OCI-LY7 (cell line): ENCODE measurements at regions not wholly inside any gene's neighbourhood (a gene's known extent, or its start where the extent isn't known, plus 50 kb on each side); places are given as distances from the start of the nearest gene placed in this dataset.

Source experiments
- BruUV-seq: library from RNA; stranded (reverse); fragments of 400-500 nt; replicated peaks from 2 replicates; lab custom pipeline; 2021; lab: Mats Ljungman, UMichigan
- CTCF ChIA-PET: fragments of 300-600 bp; sonication (Branson Sonifier 250); formaldehyde crosslinking; loops from one replicate; lab custom pipeline; 2022; ENCODE audit warnings: antibody characterized with exemption; ENCODE audit not compliant: unreplicated experiment; lab: Charles Lee
- POLR2A ChIA-PET: fragments of 300-600 bp; sonication (Branson Sonifier 250); formaldehyde crosslinking; loops from one replicate; lab custom pipeline; 2022; ENCODE audit warnings: antibody characterized with exemption; lab: Charles Lee
- DNase-seq: peaks from one replicate; pipeline ENCODE4 v3.0.0-alpha.2; 2015; ENCODE audit warnings: low spot score
- H2AFZ ChIP-seq: fragments of 200-600 bp; sonication (generic), shearing (Covaris generic); 2 replicates; pipeline ENCODE4 v1.6.1; 2014; ENCODE audit warnings: mild to moderate bottlenecking, antibody characterized with exemption, low read length, moderate library complexity
- H3K27ac ChIP-seq: fragments of 200-600 bp; sonication (generic); 2 replicates; pipeline ENCODE4 v1.5.1; 2014; ENCODE audit warnings: mixed run types, low read depth, mild to moderate bottlenecking, moderate library complexity, low read length, inconsistent platforms; ENCODE audit not compliant: poor library complexity, severe bottlenecking
- H3K36me3 ChIP-seq: fragments of 200-600 bp; sonication (generic); 2 replicates; pipeline ENCODE4 v1.6.1; 2014; ENCODE audit warnings: mild to moderate bottlenecking, antibody characterized with exemption, low read length, moderate library complexity, mixed read lengths; ENCODE audit not compliant: insufficient read depth
- H3K4me1 ChIP-seq: fragments of 200-600 bp; sonication (generic); 2 replicates; pipeline ENCODE4 v1.5.1; 2014; ENCODE audit warnings: mild to moderate bottlenecking, low read length; ENCODE audit not compliant: insufficient read depth, poor library complexity, severe bottlenecking
- H3K4me2 ChIP-seq: fragments of 200-600 bp; sonication (generic); 2 replicates; pipeline ENCODE4 v1.6.1; 2014; ENCODE audit warnings: mild to moderate bottlenecking, low read length
- H3K4me3 ChIP-seq: fragments of 200-600 bp; sonication (generic); 2 replicates; pipeline ENCODE4 v1.5.1; 2014; ENCODE audit warnings: mild to moderate bottlenecking, low read depth, low read length; ENCODE audit not compliant: poor library complexity, severe bottlenecking
- H3K79me2 ChIP-seq: fragments of 200-600 bp; sonication (generic); 2 replicates; pipeline ENCODE4 v1.6.1; 2016; ENCODE audit warnings: low read depth, mild to moderate bottlenecking, low read length, moderate library complexity, mixed read lengths; ENCODE audit not compliant: insufficient read depth
- H3K9me2 ChIP-seq: fragments of 200-600 bp; sonication (generic); 2 replicates; pipeline ENCODE4 v1.6.1; 2016; ENCODE audit warnings: mild to moderate bottlenecking, low read length, mixed read lengths; ENCODE audit not compliant: insufficient read depth
- H3K9me3 ChIP-seq: fragments of 200-600 bp; sonication (generic); 2 replicates; pipeline ENCODE4 v1.6.1; 2014; ENCODE audit warnings: mild to moderate bottlenecking, mixed run types, low read length, mixed read lengths
- H4K20me1 ChIP-seq: fragments of 200-600 bp; sonication (generic); 2 replicates; pipeline ENCODE4 v1.6.1; 2014; ENCODE audit warnings: mild to moderate bottlenecking, antibody characterized with exemption, low read length, moderate library complexity, mixed read lengths; ENCODE audit not compliant: insufficient read depth
- CTCF ChIP-seq: fragments of 200-600 bp; sonication (generic); conservative IDR thresholded peaks from 2 replicates; pipeline ENCODE4 v1.5.1; 2014; ENCODE audit warnings: mild to moderate bottlenecking, antibody characterized with exemption, low read length, moderate library complexity, mixed read lengths
- EZH2phosphoT487 ChIP-seq: fragments of 200-600 bp; sonication (generic); IDR thresholded peaks from 2 replicates; pipeline ENCODE4 v1.6.1; 2018; ENCODE audit warnings: low read depth, borderline replicate concordance, mild to moderate bottlenecking, mixed run types, antibody characterized with exemption, low read length, moderate library complexity, mixed read lengths
- intact Hi-C: fragments of 100-400 bp; cut with micrococcal nuclease; formaldehyde crosslinking; loops from one replicate; pipeline ENCODE4 v1.10.0; 2022; ENCODE audit not compliant: unreplicated experiment

GRCh38 chr16:59053911-59054310 is 319.8 kb upstream of the GOT2 start:
- Histone ChIP-seq H3K36me3 (no peaks in the 10 kb centered on the region), H3K9me3 (no peaks in the 10 kb centered on the region), H3K27ac (no peak overlapping the region), H2AFZ (no peak overlapping the region), H3K4me3 (no peak overlapping the region), H3K4me1 (no peaks in the 10 kb centered on the region), H3K9me2 (no peaks in the 10 kb centered on the region), H4K20me1 (no peaks in the 10 kb centered on the region), H3K79me2 (no peaks in the 10 kb centered on the region), H3K4me2 (no peak overlapping the region)
- TF ChIP-seq CTCF = no peak
- no peak for TF ChIP-seq EZH2phosphoT487
- no TSS peak for BruUV-seq
- ChIA-PET POLR2A (no interaction called here), CTCF (no interaction called here)
- no peak for DNase-seq
- intact Hi-C loops = no loop called here

GRCh38 chr16:59052231-59052630 is 318.1 kb upstream of the GOT2 start:
- no TSS peak for BruUV-seq
- no peak overlapping the region for H3K4me2 ChIP-seq
- ChIA-PET CTCF (no interaction called here), POLR2A (no interaction called here)
- no peak overlapping the region for H3K27ac ChIP-seq
- no peaks in the 10 kb centered on the region for H3K4me1 ChIP-seq
- intact Hi-C loops = no loop called here
- no peak overlapping the region for H3K4me3 ChIP-seq
- no peaks in the 10 kb centered on the region for H3K36me3 ChIP-seq
- TF ChIP-seq EZH2phosphoT487 (no peak), CTCF (no peak)
- H3K9me2 ChIP-seq = no peaks in the 10 kb centered on the region
- no peaks in the 10 kb centered on the region for H3K9me3 ChIP-seq
- DNase-seq = no peak
- no peaks in the 10 kb centered on the region for H3K79me2 ChIP-seq
- no peak overlapping the region for H2AFZ ChIP-seq
- no peaks in the 10 kb centered on the region for H4K20me1 ChIP-seq

DNA sequence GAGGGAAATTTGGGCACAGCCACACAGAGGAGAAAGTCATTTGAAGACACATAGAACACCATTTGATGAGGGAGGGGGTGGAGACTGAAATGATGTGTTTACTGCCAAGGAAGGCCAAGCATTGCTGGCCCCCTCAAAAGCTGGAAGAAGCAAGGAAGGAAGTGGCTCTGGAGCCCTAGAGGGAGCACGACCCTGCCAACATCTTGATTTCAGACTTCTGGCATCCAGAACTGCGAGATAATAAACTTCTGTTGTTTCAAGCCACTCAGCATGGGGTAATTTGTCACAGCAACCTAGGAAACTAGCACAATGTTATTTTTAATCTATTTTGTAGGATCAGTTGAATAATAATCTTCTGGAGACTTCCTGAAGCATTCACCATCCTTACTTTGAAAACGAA is 314.8 kb upstream of the GOT2 start:
- Histone ChIP-seq H4K20me1 (no peaks in the 10 kb centered on the region), H3K27ac (no peak overlapping the region), H2AFZ (no peak overlapping the region), H3K36me3 (no peaks in the 10 kb centered on the region), H3K4me3 (no peak overlapping the region), H3K9me2 (no peaks in the 10 kb centered on the region), H3K4me1 (no peaks in the 10 kb centered on the region), H3K4me2 (no peak overlapping the region), H3K9me3 (no peaks in the 10 kb centered on the region), H3K79me2 (no peaks in the 10 kb centered on the region)
- BruUV-seq = no TSS peak
- no peak for TF ChIP-seq EZH2phosphoT487
- no peak for TF ChIP-seq CTCF
- ChIA-PET CTCF (no interaction called here), POLR2A (no interaction called here)
- intact Hi-C loops = no loop called here
- no peak for DNase-seq
